ENCODE measurements at regions not wholly inside any gene's neighbourhood (a gene's known extent, or its start where the extent isn't known, plus 50 kb on each side); places are given as distances from the start of the nearest gene placed in this dataset.

DNA sequence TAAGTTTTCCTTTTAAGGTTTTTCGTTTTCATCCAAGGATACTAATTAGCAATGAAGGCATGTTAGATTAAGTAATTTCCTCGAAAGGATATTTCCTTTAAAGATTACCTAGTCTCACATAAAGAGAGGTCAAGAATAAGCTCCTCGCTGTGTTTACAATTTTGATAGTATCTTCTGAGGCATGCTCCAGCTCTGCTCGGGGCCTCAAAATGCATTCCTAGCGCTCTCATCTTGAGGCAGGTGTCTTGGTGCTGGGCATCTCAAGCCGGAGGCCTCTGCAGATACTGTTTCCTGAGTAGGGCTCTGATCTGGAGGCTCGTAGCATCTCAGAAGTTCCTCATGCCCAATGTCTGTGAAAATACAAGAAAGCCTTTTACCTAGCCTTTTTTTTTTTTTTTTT is 128.6 kb upstream of the SNX19 start:
- in situ Hi-C loops (cut with HindIII; ENCODE audit: low sequenced_read_pairs) = no loop called here

DNA sequence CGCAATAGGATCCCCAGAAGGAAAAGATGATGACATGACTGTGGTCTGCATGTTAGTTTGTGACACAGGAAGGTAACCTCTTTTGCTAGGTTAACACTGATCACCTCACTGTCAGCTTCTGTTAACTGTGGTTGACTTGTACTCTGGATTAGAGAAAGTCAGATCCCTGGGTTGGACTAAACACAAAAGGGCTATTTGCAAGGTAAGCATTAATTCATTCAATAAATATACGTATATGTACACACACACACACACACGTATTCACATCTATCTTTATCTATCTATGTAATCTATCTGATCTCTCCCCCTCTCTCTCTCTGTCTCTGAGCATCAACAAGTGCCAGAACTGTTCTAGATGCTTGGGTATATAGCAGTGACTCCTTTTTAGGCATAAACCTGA is 136.1 kb upstream of the SNX19 start:
- in situ Hi-C loops (cut with HindIII; ENCODE audit: low sequenced_read_pairs) = loop anchor here (25.0 kb wide), 1 partner anchor 610 kb away; no protein-coding TSS in a partner anchor

DNA sequence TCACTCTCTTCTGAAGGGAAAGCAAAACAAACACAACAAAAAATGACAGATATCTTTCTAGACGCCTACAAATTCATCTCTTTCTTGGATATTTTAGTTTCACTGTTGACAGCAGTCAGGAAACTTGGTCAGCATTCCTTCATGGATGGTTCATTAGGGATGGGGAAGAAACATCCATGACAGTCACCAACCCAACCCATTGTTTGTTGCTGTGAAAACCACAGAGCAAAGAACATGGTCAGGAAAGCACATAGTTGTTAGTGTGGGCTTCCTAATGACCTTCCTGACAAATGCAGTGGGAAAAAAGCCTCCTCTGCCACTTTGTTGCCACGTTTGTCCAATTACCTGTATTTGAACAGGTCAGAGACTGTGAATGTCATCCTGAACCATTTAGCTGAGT is 139.8 kb upstream of the SNX19 start:
- in situ Hi-C loops (cut with HindIII; ENCODE audit: low sequenced_read_pairs) = loop anchor here (25.0 kb wide), 1 partner anchor 606 kb away; no protein-coding TSS in a partner anchor

DNA sequence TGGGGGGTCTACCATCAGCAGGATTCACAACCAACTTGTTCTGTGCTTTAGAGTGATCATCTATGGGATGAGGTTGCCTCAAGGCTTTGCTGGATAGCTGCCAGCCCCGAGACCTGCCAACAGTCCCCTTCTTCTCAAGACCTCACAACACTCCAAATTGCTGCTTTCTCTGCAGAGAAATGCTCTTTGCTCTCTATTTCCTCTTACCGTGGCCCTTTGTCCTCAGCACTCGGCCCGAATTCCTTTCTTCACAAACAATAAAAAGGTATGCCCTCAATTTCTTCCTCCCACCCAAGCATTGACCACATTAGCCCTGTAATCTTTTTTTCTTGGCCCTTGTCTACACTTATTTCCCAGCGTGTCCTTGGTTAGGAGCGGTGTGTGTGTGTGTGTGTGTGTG is 147.4 kb upstream of the SNX19 start:
- in situ Hi-C loops (cut with HindIII; ENCODE audit: low sequenced_read_pairs) = loop anchor here (25.0 kb wide), 1 partner anchor 599 kb away; no protein-coding TSS in a partner anchor

DNA sequence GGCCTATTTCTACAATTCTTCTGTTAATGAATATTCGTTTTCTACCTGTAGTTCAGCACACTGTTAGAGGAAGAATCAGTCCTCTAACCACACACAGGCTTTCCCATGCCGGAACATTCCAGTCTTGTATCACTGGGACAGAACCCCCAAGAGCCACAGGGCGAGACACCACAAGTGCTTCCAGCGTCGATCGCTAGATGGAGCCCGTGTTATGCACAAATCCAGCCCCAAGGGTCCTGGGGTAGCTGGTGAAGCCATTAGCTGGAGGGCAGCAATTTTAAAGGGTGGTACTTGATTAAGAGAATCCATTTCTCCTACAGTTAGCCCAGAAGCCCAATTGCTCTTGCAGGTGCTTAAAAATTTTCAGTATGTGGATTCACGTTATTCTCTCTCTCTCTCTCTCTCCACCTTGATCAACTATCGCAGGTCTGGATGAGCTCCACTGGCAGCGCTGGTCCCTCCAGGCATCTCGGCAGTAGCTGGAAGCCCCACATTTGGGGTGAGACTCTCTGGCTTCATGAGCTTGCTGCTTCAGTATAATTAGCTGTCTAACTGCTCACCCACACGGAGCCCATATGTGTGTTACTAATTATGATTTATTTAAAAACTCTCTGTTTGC is 148.2 kb upstream of the SNX19 start:
- in situ Hi-C loops (cut with HindIII; ENCODE audit: low sequenced_read_pairs) = loop anchor here (25.0 kb wide), 1 partner anchor 598 kb away; no protein-coding TSS in a partner anchor

DNA sequence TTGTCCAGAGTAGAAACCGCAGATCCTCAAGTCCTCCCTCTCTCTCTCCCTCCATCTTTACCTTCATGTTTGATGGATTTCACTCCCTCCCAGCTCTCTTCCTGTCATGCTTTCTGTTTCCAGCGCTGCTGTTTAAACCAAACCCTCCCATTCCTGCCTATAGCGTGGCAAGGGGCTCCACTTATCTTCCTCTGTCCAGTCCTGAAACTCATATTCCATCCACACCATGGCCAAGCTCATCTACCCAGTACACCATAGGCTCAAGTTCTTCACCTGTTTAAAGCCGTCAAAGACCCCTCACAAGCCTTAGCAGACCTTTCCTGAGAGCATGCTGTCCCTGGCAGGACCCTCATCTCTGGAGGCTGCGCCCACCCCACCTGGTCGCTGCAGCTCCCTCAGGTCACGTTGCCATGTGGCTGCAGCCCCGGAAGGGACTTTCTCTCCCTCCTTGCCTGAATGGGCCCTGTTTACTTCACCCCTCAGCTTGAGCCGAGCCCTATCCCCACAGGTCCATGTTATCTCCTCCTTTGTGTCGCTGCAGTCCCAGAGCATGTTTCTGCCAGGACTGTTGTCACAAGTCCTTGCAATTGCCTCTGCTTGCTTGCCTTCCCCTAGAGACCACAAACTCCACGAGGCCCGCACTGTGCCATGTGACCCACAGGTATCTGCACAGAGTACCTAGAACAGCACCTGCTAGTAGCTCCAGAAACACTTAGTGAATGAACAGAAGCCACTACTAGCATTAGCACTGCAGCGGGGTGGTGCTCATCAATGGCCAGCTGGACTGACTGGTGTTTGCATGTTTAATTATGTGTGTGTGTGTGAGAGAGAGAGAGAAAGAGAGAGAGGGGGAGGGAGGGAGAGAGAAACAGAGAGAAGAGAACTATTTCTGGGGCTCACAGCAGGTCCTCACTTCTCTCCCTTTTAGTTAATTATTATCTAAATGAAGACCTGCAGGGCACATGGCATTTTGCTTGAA is 149.4 kb upstream of the SNX19 start:
- in situ Hi-C loops (cut with HindIII; ENCODE audit: low sequenced_read_pairs) = loop anchor here (25.0 kb wide), 1 partner anchor 597 kb away; no protein-coding TSS in a partner anchor

DNA sequence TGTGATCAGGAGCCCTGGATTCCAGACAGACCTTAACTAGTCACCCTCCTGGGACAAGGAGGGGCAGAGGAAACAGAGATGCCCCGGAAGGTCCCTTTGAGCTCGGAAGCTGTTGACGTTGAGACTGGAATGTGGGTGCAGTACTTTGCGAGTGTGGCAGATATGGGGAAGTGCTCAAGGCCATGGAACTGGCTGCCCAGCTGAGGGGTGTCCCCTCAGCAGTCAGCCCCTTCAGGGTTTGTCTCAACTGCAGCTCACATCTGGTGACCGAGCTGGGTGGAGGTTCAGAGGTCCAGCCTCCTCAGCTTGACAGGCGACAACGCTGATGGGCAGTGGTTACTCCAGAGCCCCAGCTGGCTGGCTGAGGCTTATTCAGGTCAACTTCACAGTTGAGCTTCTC is 150.3 kb upstream of the SNX19 start:
- in situ Hi-C loops (cut with HindIII; ENCODE audit: low sequenced_read_pairs) = loop anchor here (25.0 kb wide), 1 partner anchor 596 kb away; no protein-coding TSS in a partner anchor

DNA sequence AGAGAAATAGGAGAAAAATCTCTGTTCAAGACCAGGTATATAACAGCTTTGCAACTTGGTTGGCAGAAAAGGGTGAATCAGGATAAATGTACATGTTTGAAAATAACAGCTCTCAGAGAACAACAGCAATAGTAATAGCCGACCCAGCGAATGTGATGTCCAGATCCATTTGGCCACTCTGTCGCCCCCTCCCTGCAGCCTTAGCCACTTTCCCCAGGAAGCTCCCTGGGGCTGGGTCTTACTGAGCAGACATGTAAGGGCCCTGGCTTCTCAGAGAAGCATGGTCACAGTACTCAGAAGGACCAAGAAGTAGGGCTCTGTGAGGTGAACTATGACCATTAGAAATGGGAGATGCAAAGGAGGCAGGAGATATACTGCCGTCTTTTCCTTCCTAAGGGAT is 154.1 kb upstream of the SNX19 start:
- in situ Hi-C loops (cut with HindIII; ENCODE audit: low sequenced_read_pairs) = loop anchor here (25.0 kb wide), 1 partner anchor 592 kb away; no protein-coding TSS in a partner anchor

DNA sequence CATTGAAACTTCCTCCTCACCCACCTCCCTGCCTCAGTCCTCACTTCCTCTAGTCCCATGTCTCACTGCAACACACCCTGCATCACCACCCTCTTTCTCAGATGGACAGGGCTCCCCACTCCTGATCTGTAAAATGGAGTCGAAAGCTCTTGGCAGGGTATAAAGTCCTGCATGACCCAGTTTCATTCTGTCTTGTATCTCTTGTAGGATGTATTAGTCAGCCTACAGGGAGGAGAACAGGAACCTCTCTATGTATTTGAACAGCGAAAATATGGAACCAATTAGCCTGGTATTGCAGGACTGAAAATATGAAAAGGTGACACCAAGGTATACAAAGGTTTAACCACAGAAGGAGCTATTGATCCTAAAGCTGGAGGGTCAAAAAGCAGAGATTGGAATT is 156.9 kb upstream of the SNX19 start:
- in situ Hi-C loops (cut with HindIII; ENCODE audit: low sequenced_read_pairs) = loop anchor here (25.0 kb wide), 1 partner anchor 589 kb away; no protein-coding TSS in a partner anchor

DNA sequence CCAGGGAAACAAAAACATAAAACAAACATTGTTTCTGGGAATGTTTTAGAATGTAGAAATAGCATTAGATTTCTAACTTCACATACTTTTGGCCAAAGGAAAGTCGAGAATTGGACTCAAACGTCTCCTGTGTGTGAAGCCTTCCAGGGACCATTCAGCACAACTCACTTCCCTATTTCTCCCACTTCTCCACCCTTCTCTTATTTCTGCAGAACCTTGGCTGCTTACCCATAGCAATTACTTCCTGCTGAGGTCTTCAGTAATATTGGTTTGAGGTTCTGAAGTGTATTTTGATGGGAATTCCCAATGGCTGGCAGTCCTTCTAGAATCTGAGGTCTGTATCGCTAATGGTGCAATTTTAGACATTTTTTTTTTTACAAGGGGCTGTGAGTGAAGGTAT is 158.3 kb upstream of the SNX19 start:
- in situ Hi-C loops (cut with HindIII; ENCODE audit: low sequenced_read_pairs) = loop anchor here (25.0 kb wide), 1 partner anchor 588 kb away; no protein-coding TSS in a partner anchor

DNA sequence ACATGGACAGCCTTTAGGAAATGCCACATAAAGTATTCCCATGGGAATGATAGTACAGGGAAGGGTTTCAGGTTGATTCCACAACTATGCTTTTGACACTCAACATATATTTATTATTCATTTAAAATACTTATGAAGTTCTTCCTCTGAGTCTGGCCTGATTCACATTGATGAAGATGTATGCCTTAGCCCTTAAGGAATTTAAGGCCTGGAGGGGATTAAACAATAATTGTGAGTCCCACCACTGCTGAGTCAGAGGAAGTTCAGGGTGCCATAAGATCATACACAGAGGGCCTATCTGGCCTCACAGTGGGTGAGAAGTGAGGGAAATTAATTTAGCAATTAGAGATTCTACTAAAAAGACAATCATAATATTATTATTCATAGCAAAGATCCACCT is 161.1 kb upstream of the SNX19 start:
- in situ Hi-C loops (cut with HindIII; ENCODE audit: low sequenced_read_pairs) = no loop called here

DNA sequence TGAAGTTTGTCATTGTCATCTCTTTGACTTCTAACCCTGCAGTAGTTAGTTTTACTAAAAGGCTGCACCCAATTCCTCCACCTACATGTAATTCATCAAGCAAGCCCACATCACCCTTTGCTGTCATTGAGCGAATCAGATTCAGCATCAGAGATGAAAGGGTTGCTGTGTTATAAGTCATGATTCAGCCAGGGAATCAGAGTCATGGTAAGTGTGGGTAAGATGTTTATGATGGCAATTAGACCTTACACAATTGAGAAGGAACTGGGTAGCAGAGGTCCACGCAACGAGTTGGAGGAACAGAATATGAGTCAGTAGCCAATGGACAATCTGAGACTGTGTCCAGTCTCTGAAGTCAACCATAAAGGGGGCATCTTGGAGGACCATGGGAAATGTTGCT is 162.8 kb upstream of the SNX19 start:
- in situ Hi-C loops (cut with HindIII; ENCODE audit: low sequenced_read_pairs) = no loop called here

DNA sequence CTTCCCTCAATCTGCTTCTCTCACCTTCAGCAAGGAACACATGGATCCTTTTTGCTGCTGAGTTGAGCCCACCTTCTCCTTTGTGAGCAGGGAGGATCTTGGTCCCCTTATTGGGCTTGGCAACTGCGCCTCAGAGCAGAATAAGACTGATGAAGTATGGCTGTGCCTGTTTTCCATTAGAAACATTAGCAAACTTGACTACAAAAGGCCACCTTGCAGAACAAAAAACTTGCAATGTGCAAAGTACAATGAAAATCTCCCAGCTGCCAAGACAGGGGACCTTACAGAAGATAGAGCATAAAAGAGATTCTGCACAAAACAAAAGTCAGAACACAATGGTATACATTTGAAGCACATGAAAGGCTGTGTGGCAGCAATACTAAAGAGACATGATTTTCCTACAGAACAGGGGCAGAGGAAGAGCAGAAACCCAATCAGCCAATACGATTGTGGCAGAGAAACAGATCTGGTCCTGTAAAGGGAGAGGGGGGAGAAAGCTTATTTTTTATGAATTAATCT is 173.5 kb upstream of the SNX19 start:
- in situ Hi-C loops (cut with HindIII; ENCODE audit: low sequenced_read_pairs) = no loop called here

DNA sequence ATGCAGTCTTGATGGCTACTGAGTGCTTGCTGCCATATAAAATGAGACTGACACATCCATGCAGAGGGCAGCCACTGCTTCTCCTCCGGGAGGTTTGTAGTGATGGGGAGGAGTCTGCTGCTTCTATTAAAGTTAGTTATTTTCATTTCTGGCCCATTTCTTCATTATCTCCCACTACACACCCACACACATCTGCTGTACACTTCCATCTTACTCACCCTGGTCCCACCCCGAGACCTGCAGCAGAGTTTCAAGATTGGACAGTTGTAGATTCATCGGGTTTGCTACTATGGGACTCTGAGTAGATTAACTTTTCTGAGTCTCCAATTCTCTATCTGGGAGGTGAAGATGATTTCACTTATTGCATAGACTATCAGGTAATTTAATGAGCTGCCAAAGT is 176.2 kb upstream of the SNX19 start:
- in situ Hi-C loops (cut with HindIII; ENCODE audit: low sequenced_read_pairs) = no loop called here

DNA sequence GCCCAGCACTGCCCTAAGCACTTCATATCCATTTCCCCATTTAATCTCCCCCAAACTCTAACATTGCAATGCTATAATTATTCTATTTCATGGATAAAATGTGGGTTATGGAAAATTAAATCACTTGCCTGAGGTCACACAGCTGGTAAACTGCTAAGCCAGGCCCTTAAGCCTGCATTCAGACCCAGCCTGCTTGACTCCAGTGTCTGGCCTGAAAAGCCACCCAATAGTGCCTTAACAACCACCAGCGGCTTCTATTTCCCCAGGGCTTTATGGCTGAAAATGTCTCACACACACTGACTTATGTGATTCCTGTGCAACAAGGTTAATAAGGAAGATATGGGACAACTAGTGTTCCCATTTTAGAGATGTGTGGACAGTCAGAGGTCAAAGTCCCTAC is 178.5 kb upstream of the SNX19 start:
- in situ Hi-C loops (cut with HindIII; ENCODE audit: low sequenced_read_pairs) = no loop called here

DNA sequence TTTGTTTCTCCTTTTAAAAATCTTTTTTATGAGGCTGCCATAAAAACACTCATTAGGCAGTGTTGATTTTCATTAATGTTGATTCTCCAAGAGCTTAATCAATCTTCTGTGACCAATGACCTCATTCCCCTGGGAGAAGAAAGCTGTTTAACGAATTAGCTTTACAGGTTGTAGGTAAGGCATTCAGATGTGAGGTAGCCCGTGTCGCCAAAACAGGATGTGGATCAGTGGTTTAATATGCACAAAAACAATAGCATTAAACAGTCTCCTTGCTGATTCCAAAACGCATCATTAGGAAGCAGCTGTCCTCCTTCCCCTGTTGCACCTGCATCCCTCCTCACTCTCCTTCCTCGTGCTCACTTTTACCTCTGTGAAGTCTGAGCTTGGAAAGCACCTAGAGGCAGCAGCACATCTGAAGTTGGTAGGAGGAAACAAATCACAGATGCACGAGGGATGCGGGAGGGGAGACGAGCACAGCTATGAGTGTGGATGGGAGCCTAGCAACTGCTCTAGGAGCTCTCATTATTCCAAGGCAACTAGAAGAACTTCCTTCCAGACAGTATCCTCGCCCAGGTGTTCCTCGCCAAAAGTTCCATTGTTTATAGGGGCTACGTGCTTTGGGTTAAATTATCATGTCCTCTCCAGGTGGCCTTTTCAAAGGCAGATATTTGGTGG is 179.4 kb upstream of the SNX19 start:
- in situ Hi-C loops (cut with HindIII; ENCODE audit: low sequenced_read_pairs) = no loop called here

DNA sequence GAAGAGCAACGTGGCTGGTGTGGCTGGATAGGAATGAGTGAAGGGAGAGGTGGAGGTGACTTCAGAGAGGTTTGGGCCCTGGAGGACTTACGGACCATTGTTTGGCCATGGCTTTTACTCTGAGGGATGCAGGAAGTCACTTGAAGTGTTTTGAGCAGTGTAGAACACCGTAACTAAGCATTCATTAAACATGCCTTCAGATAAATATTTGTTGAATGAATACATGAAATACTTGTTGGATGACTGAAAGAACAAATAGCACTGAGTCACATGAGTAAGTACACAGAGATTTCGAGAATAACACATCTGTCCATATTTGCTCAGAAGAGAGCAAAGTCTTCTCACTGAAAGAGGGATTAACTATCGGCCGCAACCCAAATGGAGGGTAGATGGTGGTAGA is 182.7 kb upstream of the SNX19 start:
- in situ Hi-C loops (cut with HindIII; ENCODE audit: low sequenced_read_pairs) = no loop called here

DNA sequence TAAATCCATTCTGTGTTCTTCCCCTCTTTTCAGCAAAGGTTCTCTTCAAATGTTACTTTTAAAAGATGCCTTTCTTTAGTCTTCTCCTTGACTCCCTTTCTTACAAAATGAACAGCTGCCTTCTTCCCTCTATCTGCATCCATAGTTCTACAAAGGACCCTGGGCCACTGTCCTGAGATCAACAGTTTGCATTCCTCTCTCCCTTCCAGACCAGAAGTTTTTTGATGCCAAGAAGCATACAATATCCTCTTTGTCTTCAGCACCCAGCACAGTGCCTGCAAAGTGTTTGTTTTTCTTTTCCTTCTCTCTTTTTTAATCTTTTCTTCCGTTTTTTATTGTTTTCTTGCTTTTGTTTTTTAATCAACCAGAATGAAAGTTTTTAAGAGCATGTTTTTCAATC is 183.5 kb upstream of the SNX19 start:
- in situ Hi-C loops (cut with HindIII; ENCODE audit: low sequenced_read_pairs) = no loop called here

DNA sequence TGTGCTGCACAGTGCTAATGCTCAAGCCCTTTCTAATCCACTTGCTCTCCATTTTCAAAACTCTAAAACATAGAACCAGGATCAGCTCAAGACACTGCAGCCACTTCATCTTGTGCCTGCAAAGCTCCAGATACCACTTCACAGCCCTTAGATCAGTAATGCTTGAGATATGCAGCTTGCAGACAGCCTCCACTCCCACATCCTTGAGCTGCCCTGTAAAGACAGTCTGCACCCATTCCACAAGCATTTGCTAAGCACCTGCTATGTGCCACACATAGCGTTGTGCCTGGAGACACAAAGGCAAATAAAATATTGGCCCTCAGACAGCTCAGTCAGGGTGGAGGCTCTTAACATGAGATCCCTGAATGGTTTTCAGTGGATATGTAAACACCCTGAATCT is 192.5 kb upstream of the SNX19 start:
- in situ Hi-C loops (cut with HindIII; ENCODE audit: low sequenced_read_pairs) = no loop called here

DNA sequence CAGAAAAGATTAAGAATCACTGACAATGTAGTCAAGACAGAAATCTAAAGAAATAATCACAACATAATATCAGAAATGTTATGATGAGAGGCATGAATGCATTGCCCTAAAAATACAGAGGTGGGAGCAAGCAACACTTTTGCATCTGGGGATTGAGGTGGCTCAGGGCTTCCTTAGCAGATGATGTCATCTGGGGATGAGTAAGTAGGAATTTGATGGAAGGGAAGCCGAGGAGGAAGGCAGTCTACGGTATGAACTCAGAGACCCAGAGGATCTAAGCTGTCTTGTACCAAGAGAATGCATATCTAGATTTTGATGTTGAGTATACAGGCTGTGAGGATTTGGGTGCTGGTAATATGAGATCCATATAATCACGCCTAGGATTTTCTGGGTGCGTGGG is 193.0 kb upstream of the SNX19 start:
- in situ Hi-C loops (cut with HindIII; ENCODE audit: low sequenced_read_pairs) = no loop called here

DNA sequence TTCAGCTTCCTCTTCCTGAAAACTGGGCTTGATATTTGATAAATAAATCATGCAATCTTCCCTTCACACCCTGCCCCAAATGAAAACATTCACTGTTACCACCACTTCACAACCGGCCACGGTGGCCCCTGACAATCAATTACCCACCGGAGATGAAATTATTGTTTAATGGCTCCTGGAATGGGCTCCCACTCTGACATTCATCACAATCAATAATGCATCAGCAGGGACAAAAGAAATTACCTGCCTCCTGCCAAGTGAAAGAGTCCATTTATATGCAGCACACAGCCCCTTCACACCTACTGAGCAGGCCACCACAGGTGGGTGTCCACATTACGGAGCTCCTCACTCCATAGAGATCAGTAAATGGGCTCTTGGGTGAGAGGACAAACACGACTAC is 193.5 kb upstream of the SNX19 start:
- in situ Hi-C loops (cut with HindIII; ENCODE audit: low sequenced_read_pairs) = no loop called here
